SK-N-SH treated with all-trans-retinoic acid at 6 μM for 48 hours (cell line): ENCODE measurements at regions not wholly inside any gene's neighbourhood (a gene's known extent, or its start where the extent isn't known, plus 50 kb on each side); places are given as distances from the start of the nearest gene placed in this dataset.

Experiments used
- ATAC-seq: fragments of 200-7000 bp; cut with Tn5 transposase; 3 replicates; pipeline ENCODE4 v1.9.1; 2020; ENCODE audit warnings: mild to moderate bottlenecking, moderate library complexity
- ARNTL ChIP-seq: fragments of 450-650 bp; formaldehyde crosslinking; IDR thresholded peaks from 2 replicates; pipeline ENCODE4 v1.5.0; 2020; ENCODE audit warnings: low read depth, mild to moderate bottlenecking, moderate library complexity, borderline replicate concordance
- BACH2 ChIP-seq: fragments of 250-450 bp; sonication (Bioruptor Pico); IDR thresholded peaks from 2 replicates; pipeline ENCODE4 v1.9.0; 2021; ENCODE audit warnings: mild to moderate bottlenecking, borderline replicate concordance
- CREB5 ChIP-seq: fragments of 250-450 bp; sonication (Bioruptor Pico); IDR thresholded peaks from 2 replicates; pipeline ENCODE4 v1.5.1; 2020; ENCODE audit warnings: low read depth, mild to moderate bottlenecking, moderate library complexity
- CSDC2 ChIP-seq: fragments of 250-450 bp; sonication (Bioruptor Pico); IDR thresholded peaks from 2 replicates; pipeline ENCODE4 v1.5.0; 2020; ENCODE audit warnings: mild to moderate bottlenecking, moderate library complexity
- CSRNP3 ChIP-seq: fragments of 250-450 bp; sonication (Bioruptor Pico); IDR thresholded peaks from 2 replicates; pipeline ENCODE4 v1.5.1; 2021; ENCODE audit warnings: mild to moderate bottlenecking, moderate library complexity
- ESRRG ChIP-seq: fragments of 250-450 bp; sonication (Bioruptor Pico); IDR thresholded peaks from 2 replicates; pipeline ENCODE4 v1.6.1; 2021; ENCODE audit warnings: mild to moderate bottlenecking
- GLIS3 ChIP-seq: fragments of 250-450 bp; sonication (Bioruptor Pico); IDR thresholded peaks from 2 replicates; pipeline ENCODE4 v1.5.0; 2020; ENCODE audit warnings: mild to moderate bottlenecking, moderate library complexity
- ISL1 ChIP-seq: fragments of 250-450 bp; sonication (Bioruptor Pico); IDR thresholded peaks from 2 replicates; pipeline ENCODE4 v2.1.2; 2022; ENCODE audit warnings: mild to moderate bottlenecking, moderate library complexity
- OSR1 ChIP-seq: fragments of 250-450 bp; sonication (Bioruptor Pico); IDR thresholded peaks from 2 replicates; pipeline ENCODE4 v1.8.0; 2022; ENCODE audit warnings: moderate library complexity, mild to moderate bottlenecking, inconsistent platforms
- PATZ1 ChIP-seq: fragments of 250-450 bp; sonication (Bioruptor Pico); IDR thresholded peaks from 2 replicates; pipeline ENCODE4 v1.8.0; 2020; ENCODE audit warnings: mild to moderate bottlenecking, moderate library complexity, borderline replicate concordance
- POU6F1 ChIP-seq: fragments of 250-450 bp; sonication (Bioruptor Pico); IDR thresholded peaks from 2 replicates; pipeline ENCODE4 v1.8.0; 2021; ENCODE audit warnings: low read depth, mild to moderate bottlenecking, moderate library complexity, borderline replicate concordance
- PPARA ChIP-seq: fragments of 250-450 bp; sonication (Bioruptor Pico); IDR thresholded peaks from 2 replicates; pipeline ENCODE4 v1.5.0; 2020; ENCODE audit warnings: mild to moderate bottlenecking, borderline replicate concordance
- RARB ChIP-seq: fragments of 250-450 bp; sonication (Bioruptor Pico); IDR thresholded peaks from 2 replicates; pipeline ENCODE4 v1.8.0; 2021; ENCODE audit warnings: mild to moderate bottlenecking, moderate library complexity
- SNAI2 ChIP-seq: fragments of 250-450 bp; sonication (Bioruptor Pico); IDR thresholded peaks from 2 replicates; pipeline ENCODE4 v1.5.0; 2020; ENCODE audit warnings: mild to moderate bottlenecking, moderate library complexity
- TCF4 ChIP-seq: fragments of 250-450 bp; sonication (Bioruptor Pico); IDR thresholded peaks from 2 replicates; pipeline ENCODE4 v1.8.0; 2021; ENCODE audit warnings: mild to moderate bottlenecking, moderate library complexity, borderline replicate concordance
- TOX ChIP-seq: fragments of 250-450 bp; sonication (Bioruptor Pico); IDR thresholded peaks from 2 replicates; pipeline ENCODE4 v1.8.0; 2021; ENCODE audit warnings: mild to moderate bottlenecking, moderate library complexity, borderline replicate concordance
- TSHZ2 ChIP-seq: fragments of 250-450 bp; sonication (Bioruptor Pico); IDR thresholded peaks from 2 replicates; pipeline ENCODE4 v1.5.0; 2020; ENCODE audit warnings: mild to moderate bottlenecking, moderate library complexity
- ZC3H10 ChIP-seq: fragments of 250-450 bp; sonication (Bioruptor Pico); IDR thresholded peaks from 2 replicates; pipeline ENCODE4 v1.5.1; 2021; ENCODE audit warnings: mild to moderate bottlenecking, moderate library complexity
- ZFP3 ChIP-seq: fragments of 250-450 bp; sonication (Bioruptor Pico); IDR thresholded peaks from 2 replicates; pipeline ENCODE4 v1.5.0; 2020; ENCODE audit warnings: mild to moderate bottlenecking, moderate library complexity
- ZFP30 ChIP-seq: fragments of 450-650 bp; formaldehyde crosslinking; IDR thresholded peaks from 2 replicates; pipeline ENCODE4 v1.5.0; 2022; ENCODE audit warnings: mild to moderate bottlenecking, moderate library complexity
- ZNF565 ChIP-seq: fragments of 450-650 bp; formaldehyde crosslinking; conservative IDR thresholded peaks from 2 replicates; pipeline ENCODE4 v1.5.0; 2020; ENCODE audit warnings: low read depth, mild to moderate bottlenecking, moderate library complexity
- ZNF70 ChIP-seq: fragments of 450-650 bp; formaldehyde crosslinking; IDR thresholded peaks from 2 replicates; pipeline ENCODE4 v1.5.0; 2020; ENCODE audit warnings: mild to moderate bottlenecking, moderate library complexity
- ZNF8 ChIP-seq: fragments of 450-650 bp; formaldehyde crosslinking; IDR thresholded peaks from 2 replicates; pipeline ENCODE4 v1.5.0; 2020; ENCODE audit warnings: mild to moderate bottlenecking, moderate library complexity

- TF ChIP-seq CSRNP3 (CRISPR knock-in tag) (no peak), ZNF8 (CRISPR knock-in tag) (no peak), ZFP3 (0 out of 2 replicates have a peak, but pooled peaks have one; percentile 34), RARB (CRISPR knock-in tag) (no peak), ZNF565 (CRISPR knock-in tag) (no peak), SNAI2 (CRISPR knock-in tag) (peak; percentile 79), CREB5 (CRISPR knock-in tag) (0 out of 2 replicates have a peak, but pooled peaks have one; percentile 11), CSDC2 (CRISPR knock-in tag) (no peak), ESRRG (CRISPR knock-in tag) (no peak), GLIS3 (CRISPR knock-in tag) (peak; percentile 22; the same call in 1 of the 2 replicates), TCF4 (peak; percentile 77), TSHZ2 (0 out of 2 replicates have a peak, but pooled peaks have one; percentile 63), BACH2 (CRISPR knock-in tag) (no peak), ISL1 (CRISPR knock-in tag) (peak; percentile 89), ARNTL (CRISPR knock-in tag) (no peak)
Measured at GRCh38 chr13:105474983-105475610, 1060.4 kb downstream of the EFNB2 start (continued).

GRCh38 chr13:105471673-105472072 lies 1063.8 kb downstream of the EFNB2 start:
- TF ChIP-seq ISL1 (CRISPR knock-in tag) (no peak), TOX (no peak), ESRRG (CRISPR knock-in tag) (no peak), ZNF565 (CRISPR knock-in tag) (no peak), ZFP30 (CRISPR knock-in tag) (no peak), RARB (CRISPR knock-in tag) (no peak), GLIS3 (CRISPR knock-in tag) (no peak), ARNTL (CRISPR knock-in tag) (no peak), TSHZ2 (no peak), PPARA (no peak)
- TF ChIP-seq, all 23 proteins: peak for 0
- ATAC-seq: no peak

- ATAC-seq: no peak
- TF ChIP-seq RARB (CRISPR knock-in tag) (no peak), ZFP30 (CRISPR knock-in tag) (no peak), PPARA (no peak), ZC3H10 (CRISPR knock-in tag) (no peak), ZNF8 (CRISPR knock-in tag) (no peak), ZNF70 (no peak), ZNF565 (CRISPR knock-in tag) (no peak), PATZ1 (no peak), POU6F1 (CRISPR knock-in tag) (no peak), CSDC2 (CRISPR knock-in tag) (no peak), ARNTL (CRISPR knock-in tag) (no peak), ISL1 (CRISPR knock-in tag) (no peak), CSRNP3 (CRISPR knock-in tag) (no peak), GLIS3 (CRISPR knock-in tag) (no peak), TCF4 (no peak), OSR1 (CRISPR knock-in tag) (no peak), TOX (no peak)
Measured at GRCh38 chr13:105466376-105466775, 1069.1 kb downstream of the EFNB2 start.
